B cell (primary cell): ENCODE measurements at regions not wholly inside any gene's neighbourhood (a gene's known extent, or its start where the extent isn't known, plus 50 kb on each side); places are given as distances from the start of the nearest gene placed in this dataset.

Experiments
- EZH2 ChIP-seq: IDR thresholded peaks from 2 replicates; pipeline ENCODE4 v1.6.1; 2012; ENCODE audit warnings: borderline replicate concordance, low read depth, mild to moderate bottlenecking, moderate library complexity, low read length; ENCODE audit not compliant: insufficient read depth, poor library complexity, severe bottlenecking
- TF ChIP-seq, protein P1 (sequence below): fragments of 200-600 bp; IDR thresholded peaks from one replicate; pipeline ENCODE4 v1.8.0; 2022; ENCODE audit warnings: antibody characterized with exemption, mild to moderate bottlenecking

DNA sequence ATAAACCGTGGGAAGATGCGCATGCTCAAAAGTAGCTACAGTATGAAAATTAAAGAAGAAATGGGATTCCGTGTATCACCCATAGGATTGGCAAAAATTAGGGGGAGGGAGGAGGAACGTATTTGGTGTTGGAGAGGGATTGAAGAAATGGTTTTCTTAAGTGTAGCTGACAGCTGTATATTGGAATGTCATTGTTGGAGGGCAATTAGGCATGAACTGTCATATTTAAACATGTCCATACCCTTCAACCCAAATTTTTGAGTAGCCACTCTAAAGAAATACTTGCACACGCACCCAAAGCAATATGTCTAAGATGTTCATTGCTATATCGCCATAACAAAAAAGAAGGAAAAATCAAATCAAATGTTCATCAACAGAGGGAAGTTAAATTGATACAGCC, 144.7 kb downstream of the TLE3 start:
- TF ChIP-seq EZH2 = no peak
- TF ChIP-seq, protein P1, sequence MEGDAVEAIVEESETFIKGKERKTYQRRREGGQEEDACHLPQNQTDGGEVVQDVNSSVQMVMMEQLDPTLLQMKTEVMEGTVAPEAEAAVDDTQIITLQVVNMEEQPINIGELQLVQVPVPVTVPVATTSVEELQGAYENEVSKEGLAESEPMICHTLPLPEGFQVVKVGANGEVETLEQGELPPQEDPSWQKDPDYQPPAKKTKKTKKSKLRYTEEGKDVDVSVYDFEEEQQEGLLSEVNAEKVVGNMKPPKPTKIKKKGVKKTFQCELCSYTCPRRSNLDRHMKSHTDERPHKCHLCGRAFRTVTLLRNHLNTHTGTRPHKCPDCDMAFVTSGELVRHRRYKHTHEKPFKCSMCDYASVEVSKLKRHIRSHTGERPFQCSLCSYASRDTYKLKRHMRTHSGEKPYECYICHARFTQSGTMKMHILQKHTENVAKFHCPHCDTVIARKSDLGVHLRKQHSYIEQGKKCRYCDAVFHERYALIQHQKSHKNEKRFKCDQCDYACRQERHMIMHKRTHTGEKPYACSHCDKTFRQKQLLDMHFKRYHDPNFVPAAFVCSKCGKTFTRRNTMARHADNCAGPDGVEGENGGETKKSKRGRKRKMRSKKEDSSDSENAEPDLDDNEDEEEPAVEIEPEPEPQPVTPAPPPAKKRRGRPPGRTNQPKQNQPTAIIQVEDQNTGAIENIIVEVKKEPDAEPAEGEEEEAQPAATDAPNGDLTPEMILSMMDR = no peak
